PC-9 (cell line): ENCODE measurements at regions not wholly inside any gene's neighbourhood (a gene's known extent, or its start where the extent isn't known, plus 50 kb on each side); places are given as distances from the start of the nearest gene placed in this dataset.
"Not testable (repeated sequence)": the region's sequence is repeated elsewhere in the genome, so short reads cannot be mapped to it uniquely, and the experiment has no call there.

Source experiments
- BruUV-seq: library from RNA; stranded (reverse); fragments of 400-500 nt; replicated peaks from 2 replicates; lab custom pipeline; 2021; lab: Mats Ljungman, UMichigan
- CTCF ChIA-PET: fragments of 300-600 bp; sonication (Branson Sonifier 250); formaldehyde crosslinking; loops from one replicate; lab custom pipeline; 2022; ENCODE audit warnings: antibody characterized with exemption; lab: Charles Lee
- POLR2A ChIA-PET: fragments of 300-600 bp; sonication (Branson Sonifier 250); formaldehyde crosslinking; loops from one replicate; lab custom pipeline; 2022; ENCODE audit warnings: antibody characterized with exemption; ENCODE audit not compliant: unreplicated experiment; lab: Charles Lee
- DNase-seq, 2 experiments: peaks; one replicate each; pipeline versions ENCODE4 v3.0.0 to v3.0.0-alpha.2; 2015 to 2022; ENCODE audit warnings: mixed read lengths in 1 of 2
- H2AFZ ChIP-seq: fragments of 200-600 bp; sonication (generic); 2 replicates; pipeline ENCODE4 v1.8.1; 2017; ENCODE audit warnings: antibody characterized with exemption
- H3F3A ChIP-seq: fragments of 200-600 bp; sonication (generic); 2 replicates; pipeline ENCODE4 v1.8.1; 2017; ENCODE audit warnings: antibody characterized with exemption, mild to moderate bottlenecking, low read depth; ENCODE audit not compliant: insufficient read depth
- H3K27ac ChIP-seq: fragments of 200-600 bp; sonication (generic); 2 replicates; pipeline ENCODE4 v1.6.1; 2016; ENCODE audit warnings: mixed run types
- H3K27me3 ChIP-seq: fragments of 200-600 bp; sonication (generic); 2 replicates; pipeline ENCODE4 v1.6.1; 2016; ENCODE audit warnings: low read depth, mixed run types; ENCODE audit not compliant: insufficient read depth
- H3K36me3 ChIP-seq: fragments of 200-600 bp; sonication (generic); 2 replicates; pipeline ENCODE4 v1.6.1; 2016; ENCODE audit warnings: low read depth, mixed run types
- H3K4me1 ChIP-seq: fragments of 200-600 bp; sonication (generic); replicated peaks from 2 replicates; pipeline ENCODE4 v1.6.1; 2016; ENCODE audit warnings: mixed run types; ENCODE audit not compliant: insufficient read depth
- H3K4me2 ChIP-seq: fragments of 200-600 bp; sonication (generic); 2 replicates; pipeline ENCODE4 v1.6.1; 2017; ENCODE audit warnings: mixed run types
- H3K4me3 ChIP-seq: fragments of 200-600 bp; sonication (generic); 2 replicates; pipeline ENCODE4 v1.6.1; 2016; ENCODE audit warnings: mixed run types
- H3K79me2 ChIP-seq: fragments of 200-600 bp; sonication (generic); 2 replicates; pipeline ENCODE4 v1.6.1; 2017; ENCODE audit warnings: low read depth, mixed run types
- H3K9me2 ChIP-seq: fragments of 200-600 bp; sonication (generic); 2 replicates; pipeline ENCODE4 v1.8.1; 2017; ENCODE audit warnings: mild to moderate bottlenecking; ENCODE audit not compliant: insufficient read depth
- H3K9me3 ChIP-seq: fragments of 200-600 bp; sonication (generic); 2 replicates; pipeline ENCODE4 v1.8.1; 2016; ENCODE audit warnings: low read depth; ENCODE audit not compliant: insufficient read depth
- H4K20me1 ChIP-seq: fragments of 200-600 bp; sonication (generic); 2 replicates; pipeline ENCODE4 v1.8.1; 2017; ENCODE audit not compliant: insufficient read depth
- CTCF ChIP-seq: fragments of 200-600 bp; sonication (generic); conservative IDR thresholded peaks from 2 replicates; pipeline ENCODE4 v1.6.1; 2017; ENCODE audit warnings: mixed run types, antibody characterized with exemption, mild to moderate bottlenecking, moderate library complexity
- EZH2 ChIP-seq: fragments of 200-600 bp; sonication (generic); IDR thresholded peaks from 2 replicates; pipeline ENCODE4 v1.8.0; 2017; ENCODE audit warnings: antibody characterized with exemption, low read depth
- intact Hi-C: fragments of 100-400 bp; cut with micrococcal nuclease; formaldehyde crosslinking; loops from one replicate; pipeline ENCODE4 v1.10.0; 2022; ENCODE audit not compliant: unreplicated experiment

GRCh38 chrX:1118572-1119199, 93.8 kb downstream of the CRLF2 start:
- Histone ChIP-seq H3K79me2 (no peaks in the 10 kb centered on the region), H3K9me3 (no peaks in the 10 kb centered on the region), H3K9me2 (no peaks in the 10 kb centered on the region), H3F3A (no peaks in the 10 kb centered on the region; the same call in 1 of the 2 replicates), H3K36me3 (no peaks in the 10 kb centered on the region), H2AFZ (no peak overlapping the region), H3K4me3 (no peak overlapping the region), H3K27me3 (peaks cover 22% of the 10 kb centered on the region; the same call in 1 of the 2 replicates), H3K4me1 (no peaks in the 10 kb centered on the region), H3K27ac (no peak overlapping the region), H3K4me2 (no peak overlapping the region), H4K20me1 (no peaks in the 10 kb centered on the region)
- CTCF ChIA-PET, result no interaction called here
- BruUV-seq, result no TSS peak
- TF ChIP-seq EZH2 (no peak), CTCF (no peak)
- DNase-seq, result no peak
- intact Hi-C loops, result no loop called here
- POLR2A ChIA-PET, result no interaction called here

GRCh38 chrX:1115411-1115810, 97.0 kb downstream of the CRLF2 start:
- H3K27ac ChIP-seq, H3K36me3 ChIP-seq, H3K9me2 ChIP-seq, intact Hi-C loops, H2AFZ ChIP-seq, H3K9me3 ChIP-seq, BruUV-seq, H3K4me3 ChIP-seq, CTCF ChIA-PET, H3K79me2 ChIP-seq, H3K4me2 ChIP-seq, H3F3A ChIP-seq, POLR2A ChIA-PET, DNase-seq, H4K20me1 ChIP-seq, H3K4me1 ChIP-seq: not testable (repeated sequence)
- peaks cover 30% of the 10 kb centered on the region for H3K27me3 ChIP-seq

GRCh38 chrX:1112321-1112720, 100.1 kb downstream of the CRLF2 start:
- Histone ChIP-seq H3K9me3 (no peaks in the 10 kb centered on the region), H3K27me3 (peaks cover 45% of the 10 kb centered on the region), H3K27ac (no peak overlapping the region), H2AFZ (no peak overlapping the region), H3K4me2 (no peak overlapping the region), H3K36me3 (no peaks in the 10 kb centered on the region), H3K9me2 (no peaks in the 10 kb centered on the region), H3K4me3 (no peak overlapping the region), H3K4me1 (no peaks in the 10 kb centered on the region), H4K20me1 (no peaks in the 10 kb centered on the region), H3F3A (peaks cover 5% of the 10 kb centered on the region; the same call in 1 of the 2 replicates), H3K79me2 (no peaks in the 10 kb centered on the region)
- intact Hi-C loops, result no loop called here
- CTCF ChIA-PET, result no interaction called here
- TF ChIP-seq CTCF (no peak), EZH2 (no peak)
- BruUV-seq, result no TSS peak
- POLR2A ChIA-PET, result no interaction called here
- DNase-seq, result no peak
